HG03159 (cell line): ENCODE measurements at regions not wholly inside any gene's neighbourhood (a gene's known extent, or its start where the extent isn't known, plus 50 kb on each side); places are given as distances from the start of the nearest gene placed in this dataset.

Experiments used
- ATAC-seq: cut with Tn5 transposase; IDR thresholded peaks from one replicate; pipeline ENCODE4 v1.9.1; 2021; ENCODE audit warnings: mild to moderate bottlenecking, moderate library complexity; ENCODE audit not compliant: unreplicated experiment

DNA sequence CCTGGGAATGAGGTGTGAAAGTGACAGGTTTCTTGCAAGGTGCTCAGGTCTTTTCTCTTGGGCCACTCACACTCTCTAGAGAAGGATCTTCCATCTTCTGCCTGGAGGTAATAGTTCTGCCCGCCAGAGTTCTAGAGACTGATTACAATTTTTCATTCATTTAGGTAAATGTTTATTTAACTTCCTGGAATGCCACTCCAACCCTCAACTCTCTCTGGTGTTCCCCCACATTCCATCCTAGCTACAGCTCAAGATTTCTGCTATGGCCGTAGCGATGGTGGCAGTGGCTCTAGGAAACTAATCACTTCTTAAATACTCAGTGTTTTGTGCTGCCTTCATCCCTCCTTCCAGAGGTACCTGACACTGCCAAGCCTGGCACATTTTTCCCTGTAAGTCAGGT is 174.6 kb downstream of the WDR11 start:
- no peak for ATAC-seq

DNA sequence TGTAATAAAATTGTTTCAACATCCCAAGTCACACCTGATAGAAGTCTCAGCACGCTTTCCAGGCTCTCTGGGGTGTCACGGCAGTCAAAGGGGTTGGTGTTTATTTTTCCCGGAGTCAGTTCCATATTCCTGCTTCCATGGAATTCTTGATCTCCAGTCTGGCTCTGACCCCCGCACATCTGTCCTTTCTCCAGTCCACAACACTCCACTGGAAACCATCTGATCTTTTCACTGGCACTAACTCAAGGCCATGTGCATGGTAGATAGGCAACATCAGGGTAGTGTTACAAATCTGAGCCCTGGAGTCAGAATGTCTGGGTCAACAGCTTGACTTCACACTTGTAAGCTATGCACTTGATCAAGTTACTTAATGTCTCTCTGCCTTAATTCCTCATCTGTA is 176.2 kb downstream of the WDR11 start:
- ATAC-seq = no peak

DNA sequence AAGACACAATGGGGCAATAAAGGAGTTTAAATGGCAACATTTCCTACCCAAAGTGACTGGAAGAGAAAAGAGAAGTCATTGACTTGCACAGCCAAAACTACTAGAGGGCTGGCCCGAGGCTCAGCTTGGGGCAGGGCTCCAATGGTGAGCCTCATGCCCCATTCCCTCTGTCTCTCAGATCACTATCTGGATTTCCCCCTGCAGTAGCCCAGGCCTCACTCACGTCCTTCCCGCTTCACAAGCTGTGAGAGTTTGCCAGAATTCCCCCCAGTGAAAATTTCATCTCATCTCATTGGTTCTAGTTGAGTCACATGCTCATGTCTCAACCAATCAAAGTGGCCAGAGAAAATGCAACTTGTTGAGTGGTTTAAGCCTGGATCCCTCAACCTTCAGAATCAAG is 181.3 kb downstream of the WDR11 start:
- no peak for ATAC-seq

DNA sequence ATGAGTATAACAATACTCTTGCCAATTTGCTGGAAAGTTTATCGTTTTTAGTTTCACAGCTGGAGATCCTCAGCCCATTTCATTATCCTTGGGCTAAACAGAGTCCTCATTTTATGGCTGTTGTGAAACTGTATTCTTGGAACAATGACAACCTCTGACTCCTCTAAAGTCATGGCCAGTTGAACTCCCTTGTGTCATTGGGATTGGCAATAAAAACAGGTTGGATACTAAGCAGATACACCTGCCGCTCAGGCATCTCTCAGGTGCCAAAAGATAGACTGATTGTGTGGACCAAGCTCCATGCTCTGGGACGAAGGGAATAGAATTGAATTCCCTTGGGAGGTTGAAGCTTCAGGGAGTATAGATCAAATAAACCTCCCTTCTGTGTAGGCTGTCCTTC is 182.2 kb downstream of the WDR11 start:
- ATAC-seq = no peak

DNA sequence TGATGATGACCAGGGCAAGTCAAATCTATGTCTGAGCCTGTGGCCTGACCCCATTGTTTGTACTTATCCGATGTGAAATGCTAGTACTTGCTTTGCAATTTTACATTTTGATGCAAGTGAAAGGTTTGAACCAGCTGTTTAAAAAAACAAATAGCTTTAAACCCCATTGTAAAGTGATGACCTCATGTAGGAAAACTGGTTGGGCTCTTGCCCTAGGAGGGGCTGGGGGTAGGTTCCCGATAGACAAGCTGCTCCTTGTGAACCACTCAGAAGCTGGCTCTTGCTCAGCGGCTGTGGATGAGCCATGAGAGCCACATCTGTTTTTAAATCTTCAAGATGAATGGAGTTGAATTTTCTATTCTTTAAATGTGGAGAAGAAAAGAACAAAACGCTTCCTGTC is 185.3 kb downstream of the WDR11 start:
- ATAC-seq = no peak

DNA sequence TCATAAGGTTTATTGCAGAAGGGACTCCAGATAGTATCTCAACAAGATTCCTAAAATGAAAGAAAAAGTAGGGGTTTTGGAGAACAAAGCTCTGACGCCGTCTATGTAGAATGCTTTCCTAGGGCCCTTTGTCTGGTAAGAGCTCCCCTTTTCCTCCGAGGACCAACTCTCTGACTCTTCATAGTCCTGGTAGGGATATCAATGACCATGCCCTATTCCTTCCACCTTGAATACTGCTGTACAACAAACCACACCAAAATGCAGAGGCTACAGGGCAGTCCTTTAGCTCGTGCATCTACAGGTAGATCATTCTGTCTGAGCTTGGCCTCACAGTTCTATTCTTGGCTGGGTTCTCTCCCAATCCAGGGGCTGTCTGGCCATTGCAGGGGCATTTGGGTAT is 190.3 kb downstream of the WDR11 start:
- ATAC-seq = no peak

DNA sequence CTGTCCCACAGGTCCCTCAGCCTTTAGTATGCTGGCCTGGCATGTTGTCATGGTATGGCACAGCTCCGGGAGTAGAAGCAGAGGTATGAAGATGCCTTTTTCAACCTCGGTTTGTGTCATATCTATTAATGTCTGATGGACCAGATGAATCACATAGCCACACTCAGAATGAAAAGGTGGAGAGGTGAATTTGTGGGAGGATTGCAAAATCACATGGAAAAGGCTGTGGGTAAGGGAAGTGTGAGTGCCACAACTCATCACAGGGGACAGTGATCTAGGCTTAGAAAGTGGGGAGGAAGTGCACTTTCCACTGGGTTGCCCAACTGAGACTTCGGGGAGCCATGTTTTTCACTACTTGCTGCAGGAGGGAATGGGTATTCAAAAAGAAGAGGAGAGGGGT is 190.7 kb downstream of the WDR11 start:
- no peak for ATAC-seq

DNA sequence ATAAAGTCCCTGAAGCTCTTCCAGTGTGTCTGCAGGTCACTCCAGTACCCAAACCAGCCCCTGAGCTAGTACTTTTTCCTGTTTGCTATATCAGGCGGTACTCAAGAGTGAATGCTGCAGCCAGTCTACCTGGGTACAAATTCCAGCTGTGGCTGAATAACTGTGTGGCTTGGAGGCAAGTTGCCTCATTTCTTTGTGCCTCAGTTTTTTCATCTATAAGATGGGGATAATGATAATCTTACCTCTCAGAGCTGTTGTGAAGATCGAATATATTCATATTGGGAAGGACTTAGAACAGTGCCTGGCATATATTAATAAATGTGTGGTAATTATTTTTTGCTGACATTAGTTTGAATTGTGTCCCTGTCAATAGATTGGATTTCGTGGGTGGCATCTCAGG is 191.2 kb downstream of the WDR11 start:
- no peak for ATAC-seq

DNA sequence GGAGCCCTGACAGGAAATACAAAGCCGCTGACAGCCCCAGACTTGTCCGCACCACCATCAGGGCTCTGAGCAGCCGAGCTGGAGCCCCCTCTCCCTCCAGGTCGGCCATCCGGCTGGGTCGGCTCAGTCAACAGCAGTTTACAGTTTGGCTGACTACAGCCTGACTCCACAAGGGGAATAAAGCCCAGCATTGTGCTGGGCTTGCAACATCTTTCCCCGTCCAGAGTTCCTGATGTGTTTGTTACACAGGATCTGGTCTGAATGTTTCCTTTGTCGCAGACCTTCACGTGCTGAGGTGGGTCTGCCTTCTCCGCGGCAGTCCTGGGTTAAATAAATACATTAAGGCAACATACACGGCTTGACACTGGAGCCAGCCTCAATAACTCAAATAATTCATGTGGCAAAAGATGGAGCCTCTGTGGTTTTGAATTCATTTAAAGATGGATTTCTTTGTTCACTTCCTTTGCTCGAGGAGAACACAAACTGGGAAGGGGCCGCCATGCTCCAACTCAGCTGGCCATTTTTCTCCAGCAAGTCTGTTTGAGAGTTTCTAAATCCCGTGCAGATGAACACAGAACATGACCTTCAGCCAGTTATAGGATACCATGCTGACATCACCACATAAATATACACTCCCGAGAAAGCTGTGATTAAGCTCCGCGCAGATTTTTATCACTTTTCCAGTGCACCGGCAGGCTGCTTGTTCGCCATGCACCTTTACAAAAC is 192.1 kb downstream of the WDR11 start:
- no peak for ATAC-seq

DNA sequence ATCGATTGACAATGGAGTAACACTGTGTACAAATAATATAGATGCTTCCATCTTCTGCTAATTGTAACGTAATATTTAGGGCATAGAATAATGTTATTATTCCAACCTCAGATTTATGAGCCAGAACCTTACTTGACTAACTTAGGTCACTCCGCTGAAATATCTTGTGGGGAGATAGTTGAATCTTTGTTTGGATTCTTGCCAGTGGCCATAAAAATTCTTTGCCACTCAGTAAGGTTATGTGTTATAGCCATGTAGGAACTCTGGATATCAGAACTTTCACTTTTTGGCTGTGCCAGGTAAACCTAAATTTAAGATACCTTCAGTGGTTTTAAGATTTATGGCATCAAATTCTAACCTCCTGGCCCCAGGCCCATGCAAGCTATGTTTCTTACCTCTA is 197.6 kb downstream of the WDR11 start:
- no peak for ATAC-seq

DNA sequence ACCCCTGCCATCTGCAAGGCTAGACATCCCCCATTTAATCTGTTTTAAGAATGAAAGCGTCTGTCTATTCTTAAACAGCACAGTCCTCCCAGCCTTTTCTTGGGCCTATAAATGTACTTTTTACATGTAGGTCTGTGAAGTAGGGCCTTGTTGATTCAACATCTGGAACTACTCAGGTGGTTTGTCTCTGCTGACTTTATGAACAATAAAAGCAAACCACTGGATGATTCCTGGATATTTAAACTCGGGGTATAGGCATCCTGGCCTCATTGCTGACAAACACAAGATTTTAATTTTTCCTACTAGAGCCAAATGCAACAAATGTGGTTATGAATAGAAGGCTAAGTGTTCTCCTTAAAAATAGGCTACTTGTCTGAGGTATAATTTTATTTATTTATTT is 198.3 kb downstream of the WDR11 start:
- ATAC-seq = no peak

DNA sequence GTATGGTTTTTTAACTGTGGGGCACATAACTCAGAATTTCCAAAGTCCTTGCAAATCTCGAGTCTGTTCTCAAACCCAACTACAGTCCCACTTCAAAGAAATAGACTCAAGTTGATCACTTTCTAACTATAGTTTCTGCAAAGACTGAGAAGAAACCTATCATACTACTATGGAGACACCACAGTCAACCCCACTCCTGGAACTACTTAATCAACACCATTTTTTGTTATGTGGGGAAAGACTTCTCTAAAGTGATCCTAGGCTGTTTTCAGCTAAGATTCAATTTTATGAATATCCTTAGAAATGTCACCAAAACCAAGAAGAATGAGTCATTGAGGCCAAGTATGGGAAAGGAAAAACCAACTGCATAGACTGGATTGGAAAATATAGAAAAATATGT is 198.8 kb downstream of the WDR11 start:
- no peak for ATAC-seq

DNA sequence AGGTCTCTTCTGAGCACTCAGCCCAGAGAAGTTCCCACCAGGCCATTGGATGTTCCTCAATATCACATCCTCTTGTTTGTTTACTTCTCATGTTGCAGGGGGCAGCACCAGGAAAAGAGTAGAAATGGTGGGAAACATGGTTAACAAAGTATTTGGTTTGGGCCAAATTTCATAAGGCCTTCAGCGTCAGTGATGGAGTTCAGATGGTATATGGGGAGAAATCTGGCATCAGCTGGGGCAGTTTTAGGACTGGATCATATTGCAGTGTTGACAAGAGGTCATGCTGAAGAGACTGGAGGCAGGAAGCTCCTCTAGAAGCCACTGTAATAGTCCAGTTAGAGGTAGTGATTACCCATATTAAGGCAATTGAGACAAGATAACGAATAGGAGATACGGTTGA is 200.0 kb downstream of the WDR11 start:
- ATAC-seq = no peak

DNA sequence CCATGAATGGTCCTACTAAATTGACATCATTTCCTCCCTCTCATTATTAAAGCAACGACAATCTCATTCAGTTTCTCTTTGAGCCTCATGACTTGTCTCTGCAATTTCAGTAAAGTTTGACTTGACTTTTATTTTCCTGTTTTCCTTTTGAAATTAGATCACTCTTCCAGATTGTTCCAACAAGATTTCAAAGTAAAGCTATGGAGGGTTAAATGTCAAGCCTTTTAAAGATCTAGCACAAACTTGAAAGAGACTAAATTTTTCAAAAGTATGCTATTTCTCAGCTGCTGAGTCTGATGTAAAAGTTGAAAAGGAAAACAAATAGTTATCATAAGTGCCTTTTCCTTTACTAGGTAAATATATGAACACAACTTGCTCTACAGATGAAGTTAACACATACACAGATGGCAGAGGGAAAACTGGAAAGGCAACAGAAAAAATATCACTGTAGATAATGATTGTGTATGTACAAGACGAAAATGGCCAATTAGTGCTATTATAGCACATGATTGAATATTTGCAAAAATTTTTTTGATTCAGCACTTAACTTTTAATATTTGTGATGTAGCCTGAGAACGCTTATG is 200.6 kb downstream of the WDR11 start:
- ATAC-seq = no peak

DNA sequence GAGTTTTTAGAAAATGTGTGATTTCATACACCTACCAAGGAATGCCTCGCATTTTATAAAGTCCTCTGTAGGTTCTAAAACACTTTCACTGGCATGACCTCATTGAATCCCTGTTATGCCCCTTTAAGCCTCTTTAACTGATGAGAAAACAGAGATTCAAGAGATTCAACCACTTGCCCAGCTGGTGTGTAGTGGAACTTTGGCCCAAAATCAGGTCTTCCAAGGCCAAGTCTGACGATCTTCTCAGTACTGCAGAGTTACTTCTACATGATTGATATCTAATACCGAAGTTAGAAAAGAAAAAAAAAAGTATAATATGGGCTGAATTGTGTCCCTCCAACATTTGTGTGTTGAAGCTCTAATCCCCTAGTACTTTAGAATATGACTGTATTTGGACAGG is 202.0 kb downstream of the WDR11 start:
- no peak for ATAC-seq

DNA sequence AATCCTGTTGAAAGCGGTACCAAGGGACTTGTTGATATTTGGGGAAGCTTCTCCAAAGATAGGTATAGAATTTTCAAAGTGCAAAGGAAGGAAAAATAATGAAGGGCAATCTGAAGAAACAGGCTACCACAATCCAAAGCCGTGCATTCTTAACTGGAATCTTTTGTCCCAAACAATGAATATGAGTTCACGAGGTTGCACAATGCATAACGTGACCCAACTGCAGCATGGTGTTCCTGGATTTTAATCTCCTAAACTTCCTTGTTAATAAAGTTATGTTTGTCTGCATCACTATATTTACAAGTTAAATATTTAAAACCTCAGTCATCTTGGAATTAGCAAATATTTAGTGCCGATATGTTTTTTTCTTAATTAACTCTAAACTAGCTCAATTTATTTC is 203.7 kb downstream of the WDR11 start:
- ATAC-seq = no peak

DNA sequence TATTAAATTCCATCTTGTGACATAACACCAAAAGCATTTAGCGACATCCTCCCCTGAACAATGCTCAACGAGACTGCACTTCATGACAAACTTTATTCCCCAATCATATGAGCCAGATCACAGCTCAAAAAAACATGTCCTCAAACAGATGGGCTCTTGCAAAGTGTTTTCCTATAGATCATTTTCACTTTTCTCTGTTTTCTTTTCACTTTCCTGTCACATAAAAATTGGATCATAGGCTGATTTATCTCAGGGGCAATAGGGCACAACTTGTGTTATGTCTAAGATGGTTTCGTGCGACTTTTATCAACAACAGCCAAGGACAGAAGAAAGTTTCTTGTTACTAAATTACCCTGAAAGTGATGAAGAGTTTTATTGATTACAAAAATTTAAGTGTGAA is 206.1 kb downstream of the WDR11 start:
- ATAC-seq = no peak

DNA sequence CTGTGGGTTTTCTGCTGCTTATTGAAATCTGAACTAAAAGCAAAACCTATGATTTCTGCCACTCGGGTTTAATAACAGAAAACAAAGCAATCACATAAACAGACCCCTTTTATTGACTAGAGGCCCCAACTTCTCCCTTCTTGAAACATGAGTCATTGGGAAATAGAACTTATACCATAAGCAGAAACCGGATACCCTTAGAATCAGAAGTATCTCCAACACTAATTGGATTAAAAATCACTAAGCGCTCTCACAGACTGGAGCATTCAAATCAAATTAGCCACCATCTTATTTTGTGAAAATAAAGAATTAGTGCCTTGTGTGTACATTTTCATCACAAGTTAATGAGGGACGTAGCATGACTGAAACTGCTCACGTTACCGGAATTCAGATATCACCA is 206.9 kb downstream of the WDR11 start:
- no peak for ATAC-seq

DNA sequence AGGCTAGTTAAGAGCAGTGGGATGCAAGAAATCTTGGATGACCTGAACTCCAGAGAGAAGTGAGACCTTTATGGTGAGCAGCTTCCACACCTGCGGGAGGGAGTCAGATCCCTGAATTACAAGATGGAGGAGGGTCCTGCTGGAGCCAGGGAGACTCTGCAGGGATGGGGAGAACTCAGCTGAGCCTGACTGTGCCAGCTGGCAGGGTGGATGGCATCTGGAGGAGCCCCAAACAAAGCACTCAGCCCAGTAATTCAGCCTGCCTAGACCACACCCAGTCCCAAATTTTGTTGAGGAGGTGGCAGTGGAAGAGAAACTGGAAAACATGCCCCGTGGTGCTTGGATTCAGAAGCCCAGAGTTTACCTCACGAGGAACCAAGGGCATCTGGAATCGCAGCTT is 208.2 kb downstream of the WDR11 start:
- ATAC-seq = no peak

DNA sequence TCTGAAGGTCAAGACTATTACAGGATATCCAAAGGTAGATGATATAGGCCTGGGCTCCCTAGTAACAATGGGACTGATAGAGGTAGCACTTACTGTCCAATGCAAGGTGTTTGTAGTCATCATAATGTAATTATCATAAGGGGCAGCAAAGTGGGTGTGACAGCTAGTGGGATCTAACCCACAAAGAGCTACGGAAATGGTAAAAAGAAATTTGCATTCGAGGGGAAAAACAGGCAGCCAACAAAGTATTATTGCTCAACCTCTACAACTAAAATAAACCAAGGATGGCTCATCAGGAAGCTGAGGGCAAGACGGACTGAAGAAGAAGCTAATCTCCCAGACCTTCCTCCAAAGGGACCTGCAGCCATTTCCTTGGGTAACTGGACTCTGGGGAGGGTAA is 211.0 kb downstream of the WDR11 start:
- no peak for ATAC-seq

DNA sequence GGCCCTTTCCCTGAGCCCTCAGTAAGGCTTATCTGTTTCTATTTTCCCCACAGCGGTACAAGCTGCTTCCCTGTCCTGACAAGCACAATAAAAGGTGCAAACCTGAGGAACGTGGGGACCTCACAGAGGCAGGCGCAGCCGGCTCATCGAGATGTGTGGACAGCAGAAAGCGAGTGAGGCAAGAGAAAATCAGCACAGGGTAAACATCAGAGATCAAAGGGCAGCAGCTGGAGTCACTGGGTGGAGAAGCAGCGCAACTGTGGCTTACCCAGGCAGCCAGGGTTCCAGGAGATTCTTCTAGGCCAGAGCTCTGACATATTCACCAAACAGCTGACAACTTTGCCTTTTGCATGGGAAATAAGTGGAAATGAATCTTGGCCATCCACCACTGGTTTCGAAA is 212.6 kb downstream of the WDR11 start:
- no peak for ATAC-seq

DNA sequence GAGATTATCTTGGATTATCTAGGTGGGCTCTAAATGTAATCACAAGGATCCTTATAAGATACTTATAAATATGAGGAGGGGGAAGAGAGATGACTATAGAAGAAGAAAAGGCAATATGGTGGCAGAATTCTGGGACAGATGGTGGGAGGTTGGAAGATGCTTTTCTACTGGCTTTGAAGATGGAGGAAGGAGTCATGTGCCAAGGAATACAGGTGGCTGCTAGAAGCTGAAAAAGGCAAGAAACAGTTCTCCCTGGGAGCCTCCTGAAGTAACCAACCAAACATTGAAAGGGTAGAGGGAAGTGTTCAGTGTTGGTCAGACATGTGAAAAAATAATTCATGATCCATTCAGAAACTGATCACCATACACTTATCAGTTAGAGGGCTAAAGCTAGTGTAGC is 213.3 kb downstream of the WDR11 start:
- ATAC-seq = no peak

DNA sequence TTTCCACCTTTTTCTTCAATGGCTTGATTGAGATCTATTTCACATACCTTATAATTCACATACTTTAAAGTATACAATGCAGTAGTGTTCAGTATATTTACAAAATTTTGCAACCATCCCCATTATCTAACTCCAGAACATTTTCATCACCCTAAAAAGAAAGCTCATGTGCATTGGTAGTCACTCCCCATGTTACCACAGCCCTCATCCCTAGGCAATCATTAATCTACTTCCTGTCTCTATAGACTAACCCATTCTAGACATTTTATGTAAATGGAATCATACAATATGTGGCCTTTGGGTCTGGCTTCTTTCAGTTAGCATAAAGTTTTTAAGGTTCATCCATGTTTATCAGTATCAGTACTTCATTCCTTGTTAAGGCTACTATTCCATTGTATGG is 214.2 kb downstream of the WDR11 start:
- peak; percentile 47 for ATAC-seq
